AG10803 (cell line): ENCODE measurements at regions not wholly inside any gene's neighbourhood (a gene's known extent, or its start where the extent isn't known, plus 50 kb on each side); places are given as distances from the start of the nearest gene placed in this dataset.

Source experiments
- DNase-seq: peaks from one replicate; pipeline ENCODE4 v3.0.0; 2010; ENCODE audit warnings: low read depth
- H3K4me3 ChIP-seq: 2 replicates; pipeline ENCODE4 v1.5.1; 2011; ENCODE audit warnings: mild to moderate bottlenecking, low read length, control low read depth
- CTCF ChIP-seq: conservative IDR thresholded peaks from 2 replicates; pipeline ENCODE4 v1.5.1; 2011; ENCODE audit warnings: mild to moderate bottlenecking, low read length, control low read depth, inconsistent platforms

GRCh38 chr22:47690166-47690565, 927.7 kb downstream of the TBC1D22A start:
- DNase-seq = no peak
- TF ChIP-seq CTCF = no peak
- no peak overlapping the region for H3K4me3 ChIP-seq

- H3K4me3 ChIP-seq = no peak overlapping the region
- no peak for DNase-seq
- no peak for TF ChIP-seq CTCF
Measured at GRCh38 chr22:47687776-47688175, 925.3 kb downstream of the TBC1D22A start.

GRCh38 chr22:47687346-47687655, 924.9 kb downstream of the TBC1D22A start:
- H3K4me3 ChIP-seq = no peak overlapping the region
- TF ChIP-seq CTCF = no peak
- no peak for DNase-seq

- no peak for DNase-seq
- TF ChIP-seq CTCF = no peak
- H3K4me3 ChIP-seq = no peak overlapping the region
Measured at GRCh38 chr22:47686594-47687345, 924.3 kb downstream of the TBC1D22A start.

GRCh38 chr22:47681411-47682165, 919.1 kb downstream of the TBC1D22A start:
- DNase-seq = no peak

GRCh38 chr22:47678636-47679287, 916.3 kb downstream of the TBC1D22A start:
- no peak for TF ChIP-seq CTCF
- no peak for DNase-seq
- no peak overlapping the region for H3K4me3 ChIP-seq

More at GRCh38 chr22:47681411-47682165, 919.1 kb downstream of the TBC1D22A start:
- no peak overlapping the region for H3K4me3 ChIP-seq
- no peak for TF ChIP-seq CTCF
